ENCODE measurements at regions not wholly inside any gene's neighbourhood (a gene's known extent, or its start where the extent isn't known, plus 50 kb on each side); places are given as distances from the start of the nearest gene placed in this dataset.
"Not testable (repeated sequence)": the region's sequence is repeated elsewhere in the genome, so short reads cannot be mapped to it uniquely, and the experiment has no call there.

DNA sequence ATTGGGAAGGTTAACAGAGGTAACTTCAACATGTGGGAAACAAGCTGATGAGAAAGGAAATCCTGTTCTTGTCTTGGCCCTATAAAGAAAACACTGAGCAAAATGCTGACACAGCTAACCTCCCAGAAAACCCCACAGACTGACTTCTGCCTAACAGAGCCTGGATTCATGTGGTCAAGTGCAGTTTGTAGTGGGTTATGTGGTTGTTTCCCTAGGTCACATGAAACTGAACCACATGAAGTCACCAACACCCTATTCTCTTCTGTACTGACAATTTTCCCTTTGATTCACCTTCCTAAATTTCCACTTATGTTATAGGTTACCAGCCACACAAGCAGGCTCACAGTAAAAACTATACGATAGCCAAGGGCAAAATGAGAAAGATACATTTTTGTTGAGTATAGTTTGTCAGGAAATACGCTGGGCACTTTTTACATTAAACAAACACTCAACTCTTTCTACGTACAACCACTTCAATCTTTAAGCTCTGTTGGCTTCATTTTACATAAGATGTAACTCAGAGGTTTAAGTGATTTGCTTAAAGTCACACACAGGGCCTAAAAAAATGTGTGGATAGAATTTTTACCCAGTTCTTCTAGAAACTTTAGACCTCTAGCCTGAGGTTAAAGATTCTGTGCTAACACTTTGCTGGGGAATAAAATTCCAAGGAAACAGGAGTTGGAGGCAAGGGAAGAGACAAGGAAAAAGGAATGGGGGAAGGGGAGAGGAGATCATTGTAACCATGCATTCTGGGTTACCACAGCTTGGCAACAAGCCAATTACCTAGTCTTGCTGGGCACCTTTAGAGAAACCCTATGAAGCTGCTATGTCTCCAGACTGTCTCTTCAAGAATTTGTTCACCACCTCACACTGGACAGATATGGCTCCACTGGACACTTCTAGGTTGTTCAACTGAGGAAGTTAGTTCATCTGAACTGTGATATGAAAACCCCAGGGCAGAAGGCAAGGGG, 601.6 kb upstream of the USP24 start:
- in situ Hi-C loops (cut with HindIII; ENCODE audit: low sequenced_read_pairs) = no loop called here

DNA sequence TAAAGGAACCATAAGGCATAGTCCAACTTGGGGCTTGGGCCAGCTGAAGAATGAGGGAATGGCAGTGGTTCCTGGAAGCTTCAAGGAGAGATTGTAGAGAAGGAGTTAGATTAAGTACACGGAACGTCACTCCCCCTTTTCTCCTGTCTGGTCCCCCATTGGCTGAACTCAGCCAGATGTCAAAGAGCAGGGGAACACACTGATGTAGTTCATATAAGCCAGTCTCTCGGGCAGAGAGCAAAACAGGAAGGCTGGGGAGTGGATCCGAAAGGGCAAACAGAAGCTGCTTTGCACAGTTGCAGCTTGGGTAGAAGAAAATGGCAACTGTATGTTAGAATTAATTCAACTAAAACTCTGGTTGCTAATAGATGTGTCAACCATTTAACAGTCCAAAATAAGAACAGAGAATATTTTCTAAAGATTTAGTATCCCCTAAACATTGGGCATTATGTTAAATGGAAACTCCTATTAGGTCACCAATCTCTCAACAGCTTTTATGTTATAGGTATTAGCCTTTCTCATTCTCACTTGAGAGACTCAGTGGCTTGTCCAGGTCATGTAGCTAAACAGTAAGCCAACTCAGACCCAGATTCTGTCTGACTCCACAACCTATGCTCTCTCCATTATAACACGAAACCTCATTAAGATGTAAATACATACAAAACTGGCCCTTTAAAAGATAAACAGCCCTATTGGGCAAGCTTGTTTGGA, 600.7 kb upstream of the USP24 start:
- in situ Hi-C loops (cut with HindIII; ENCODE audit: low sequenced_read_pairs) = no loop called here

GRCh38 chr1:55814967-55815366, 599.8 kb upstream of the USP24 start:
- in situ Hi-C loops (cut with HindIII; ENCODE audit: low sequenced_read_pairs) = no loop called here

- in situ Hi-C loops (cut with HindIII; ENCODE audit: low sequenced_read_pairs) = no loop called here
Observed at GRCh38 chr1:55813618-55814017, 598.5 kb upstream of the USP24 start.

DNA sequence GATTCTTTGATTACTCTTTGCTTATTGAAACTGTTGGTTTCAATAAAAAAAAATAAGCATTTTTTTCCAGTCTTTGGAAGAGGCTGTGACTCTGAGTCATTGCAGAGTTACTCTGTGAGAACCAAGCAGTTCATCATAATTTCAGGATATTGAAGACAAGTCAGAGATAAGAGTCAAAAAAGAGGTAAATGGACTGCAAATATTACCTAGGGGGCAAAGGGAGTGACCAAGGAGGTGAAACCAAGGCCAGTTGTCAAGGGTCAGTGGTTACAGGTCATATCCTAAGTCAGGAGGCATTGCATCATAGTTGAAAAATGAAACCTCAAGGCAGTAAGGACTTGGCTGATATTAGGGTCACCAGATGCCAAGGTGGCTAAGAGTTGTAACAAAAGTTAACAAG, 597.1 kb upstream of the USP24 start:
- in situ Hi-C loops (cut with HindIII; ENCODE audit: low sequenced_read_pairs) = no loop called here

DNA sequence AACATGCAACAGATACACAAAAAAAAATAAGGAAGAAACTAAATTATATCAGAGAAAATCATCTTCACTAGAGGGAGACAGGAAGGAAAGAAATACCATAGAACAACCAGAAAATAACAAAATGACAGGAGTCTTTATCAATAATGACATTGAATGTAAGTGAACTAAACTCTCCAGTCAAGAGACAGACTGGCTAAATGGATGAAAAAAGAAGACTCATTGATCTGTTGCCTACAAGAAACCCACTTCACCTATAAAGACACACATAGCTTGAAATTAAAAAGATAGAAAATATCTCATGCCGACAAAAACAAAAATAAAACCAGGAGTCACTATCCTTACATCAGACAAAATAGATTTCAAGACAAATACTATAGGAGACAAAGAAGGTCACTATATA, 593.1 kb upstream of the USP24 start:
- in situ Hi-C loops (cut with HindIII; ENCODE audit: low sequenced_read_pairs) = no loop called here

- in situ Hi-C loops (cut with HindIII; ENCODE audit: low sequenced_read_pairs) = no loop called here
Observed at GRCh38 chr1:55803429-55803828, 588.3 kb upstream of the USP24 start.

DNA sequence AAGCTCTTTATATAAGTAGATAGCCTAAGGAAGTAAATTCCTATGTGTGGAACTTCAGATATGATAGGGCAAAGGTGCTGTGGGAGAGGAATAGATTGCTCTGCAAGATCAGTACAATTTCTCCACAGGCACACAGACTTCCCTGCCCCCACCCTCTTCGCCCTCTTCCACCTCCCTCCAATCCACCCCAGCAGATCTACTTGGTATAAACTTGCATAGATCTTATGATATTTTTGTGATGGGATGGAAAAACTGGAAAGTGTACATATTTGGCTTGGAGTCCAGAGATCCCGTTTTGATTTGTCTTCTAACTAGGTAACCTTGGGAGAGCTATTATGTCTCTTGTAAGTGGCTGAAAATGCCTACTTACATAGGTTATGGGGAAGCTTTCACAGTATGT, 586.3 kb upstream of the USP24 start:
- in situ Hi-C loops (cut with HindIII; ENCODE audit: low sequenced_read_pairs) = no loop called here

GRCh38 chr1:55800503-55800902, 585.3 kb upstream of the USP24 start:
- in situ Hi-C loops (cut with HindIII; ENCODE audit: low sequenced_read_pairs) = no loop called here

DNA sequence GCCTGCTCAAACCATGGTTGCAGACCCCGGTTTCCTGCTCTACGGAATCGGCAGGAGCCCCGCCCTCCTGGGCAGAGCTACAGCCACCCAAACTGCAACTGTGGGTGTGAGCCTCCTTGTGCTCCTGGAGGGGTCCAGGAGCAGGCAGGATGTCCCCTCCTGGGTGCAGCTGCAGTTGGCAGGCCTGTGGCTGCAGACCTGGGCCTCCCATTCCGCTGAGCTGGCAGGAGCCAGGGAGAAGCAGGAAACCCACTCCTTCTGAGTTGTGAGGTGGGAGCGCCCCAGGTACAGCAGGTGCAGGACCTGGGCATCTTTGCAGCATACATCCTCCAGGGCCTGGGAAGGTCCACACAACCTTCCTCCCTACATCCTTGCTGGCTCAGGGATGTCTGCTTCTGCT, 578.7 kb upstream of the USP24 start:
- in situ Hi-C loops (cut with HindIII; ENCODE audit: low sequenced_read_pairs) = no loop called here

GRCh38 chr1:55792870-55793269, 577.7 kb upstream of the USP24 start:
- in situ Hi-C loops (cut with HindIII; ENCODE audit: low sequenced_read_pairs) = no loop called here

DNA sequence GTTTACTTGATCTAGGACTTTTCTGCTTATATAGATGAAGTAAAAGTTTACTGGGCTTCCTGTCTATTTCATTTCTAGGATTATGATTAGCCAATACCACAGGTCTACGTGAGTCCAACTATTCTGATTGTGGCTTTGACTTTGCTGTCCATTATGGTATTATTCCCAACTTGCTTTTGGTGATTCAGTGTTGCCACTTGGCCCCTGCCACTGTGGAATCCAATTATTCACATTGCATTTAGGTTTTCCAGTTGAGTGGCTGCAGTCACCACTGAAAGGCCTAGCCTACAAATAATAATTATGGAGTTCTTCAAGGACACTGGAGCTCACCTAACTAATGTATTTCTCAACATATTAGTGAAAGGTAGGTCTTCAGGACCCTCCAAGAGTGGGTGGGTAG, 574.3 kb upstream of the USP24 start:
- in situ Hi-C loops (cut with HindIII; ENCODE audit: low sequenced_read_pairs) = no loop called here

GRCh38 chr1:55786396-55786795, 571.2 kb upstream of the USP24 start:
- in situ Hi-C loops (cut with HindIII; ENCODE audit: low sequenced_read_pairs) = no loop called here

GRCh38 chr1:55784941-55785450, 569.8 kb upstream of the USP24 start:
- in situ Hi-C loops (cut with HindIII; ENCODE audit: low sequenced_read_pairs) = not testable (repeated sequence)

DNA sequence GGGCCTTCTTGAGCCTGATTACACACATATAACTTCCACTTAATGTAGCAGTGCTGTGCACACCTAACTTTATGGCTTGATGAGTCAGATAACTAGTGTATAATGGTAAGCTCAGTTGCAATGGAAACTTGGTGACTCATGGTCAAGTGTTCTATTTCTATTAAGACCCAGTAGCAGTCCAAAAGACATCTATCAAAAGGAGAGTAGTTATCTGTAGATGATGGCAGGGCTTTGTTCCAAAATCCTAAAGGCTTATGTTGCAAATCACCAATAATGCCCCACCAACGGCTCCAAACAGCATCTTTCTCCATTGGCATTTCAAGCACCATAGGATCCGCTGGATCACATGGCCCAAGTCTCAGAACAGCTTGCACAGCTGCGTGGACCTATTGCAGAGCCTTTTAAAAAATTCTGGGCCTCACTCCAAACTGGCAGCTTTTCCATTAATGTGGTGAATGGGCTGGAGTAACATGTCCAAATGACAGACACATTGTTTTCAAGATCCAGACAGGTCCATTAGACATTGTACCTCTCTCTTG, 566.8 kb upstream of the USP24 start:
- in situ Hi-C loops (cut with HindIII; ENCODE audit: low sequenced_read_pairs) = no loop called here

DNA sequence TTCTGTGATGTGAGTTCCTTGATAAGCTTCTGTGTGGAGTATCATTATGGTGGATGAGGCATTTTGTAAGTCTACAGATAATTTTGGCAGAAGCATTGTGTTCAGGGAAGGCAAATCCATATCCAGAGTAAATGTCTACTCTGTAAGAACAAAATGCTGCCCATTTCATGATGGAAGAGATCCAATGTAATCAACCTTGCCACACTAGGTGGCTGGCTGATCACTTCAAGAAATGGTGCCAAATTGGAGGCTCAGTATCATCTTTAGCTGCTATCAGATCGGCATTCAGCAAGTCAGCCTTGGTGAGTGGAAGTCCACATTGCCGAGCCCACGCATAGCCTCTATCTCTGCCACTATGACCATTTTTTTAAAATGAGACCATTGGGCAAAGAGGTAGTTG, 565.8 kb upstream of the USP24 start:
- in situ Hi-C loops (cut with HindIII; ENCODE audit: low sequenced_read_pairs) = no loop called here

GRCh38 chr1:55777545-55777944, 562.4 kb upstream of the USP24 start:
- in situ Hi-C loops (cut with HindIII; ENCODE audit: low sequenced_read_pairs) = no loop called here

DNA sequence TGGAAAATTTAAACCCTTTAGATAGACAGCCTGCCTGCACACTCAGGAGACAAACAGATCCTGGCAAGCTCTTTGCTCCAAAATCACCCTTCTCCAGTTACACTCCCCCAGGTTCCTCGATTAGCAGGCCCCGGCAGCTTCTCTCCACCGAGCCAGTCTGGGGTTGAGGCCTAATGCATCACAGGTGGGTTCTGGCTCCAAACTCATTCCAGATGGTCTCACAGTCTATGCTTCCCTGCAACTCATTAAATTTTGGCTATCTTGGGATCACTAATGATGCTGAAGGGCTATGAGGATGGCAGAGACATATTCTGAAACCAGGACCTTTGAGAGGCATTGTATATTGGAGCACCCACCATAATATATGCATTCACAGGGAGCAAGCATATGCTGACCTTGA, 559.8 kb upstream of the USP24 start:
- in situ Hi-C loops (cut with HindIII; ENCODE audit: low sequenced_read_pairs) = no loop called here

GRCh38 chr1:55774446-55774845, 559.3 kb upstream of the USP24 start:
- in situ Hi-C loops (cut with HindIII; ENCODE audit: low sequenced_read_pairs) = no loop called here

- in situ Hi-C loops (cut with HindIII; ENCODE audit: low sequenced_read_pairs) = no loop called here
Observed at GRCh38 chr1:55773211-55773940, 558.2 kb upstream of the USP24 start.

DNA sequence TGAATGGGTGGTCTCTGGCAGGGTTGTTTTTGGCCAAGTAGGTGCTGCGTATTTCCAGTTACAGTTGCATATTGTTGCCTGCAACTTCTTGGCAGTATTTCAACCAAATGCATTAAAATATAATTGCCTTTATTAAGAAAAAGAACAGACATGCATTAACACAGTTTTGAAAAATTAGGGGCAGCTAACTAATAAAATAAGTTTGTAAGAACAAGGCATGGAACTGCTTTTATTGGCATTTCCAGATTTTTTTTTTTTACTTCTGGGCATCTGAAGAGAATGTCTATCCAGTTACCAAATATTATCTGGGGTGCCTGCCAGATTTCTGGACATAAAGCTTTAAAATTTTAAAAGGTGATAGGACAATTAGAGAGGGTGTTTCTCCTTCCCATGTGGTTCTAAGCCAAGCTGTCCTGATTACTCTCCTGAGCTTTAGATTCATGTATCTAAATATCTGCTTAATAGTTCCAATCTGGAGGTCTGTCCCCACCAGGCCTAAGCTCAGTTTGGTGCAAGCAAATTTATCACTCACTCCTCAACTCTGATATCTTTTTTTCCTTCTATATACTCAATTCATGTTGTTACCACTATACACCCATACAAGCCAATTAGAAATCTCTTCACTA, 553.3 kb upstream of the USP24 start:
- in situ Hi-C loops (cut with HindIII; ENCODE audit: low sequenced_read_pairs) = no loop called here

Measured in endothelial cell of hepatic sinusoid (primary cell).